ENCODE measurements at regions not wholly inside any gene's neighbourhood (a gene's known extent, or its start where the extent isn't known, plus 50 kb on each side); places are given as distances from the start of the nearest gene placed in this dataset.
"Not testable (repeated sequence)": the region's sequence is repeated elsewhere in the genome, so short reads cannot be mapped to it uniquely, and the experiment has no call there.

DNA sequence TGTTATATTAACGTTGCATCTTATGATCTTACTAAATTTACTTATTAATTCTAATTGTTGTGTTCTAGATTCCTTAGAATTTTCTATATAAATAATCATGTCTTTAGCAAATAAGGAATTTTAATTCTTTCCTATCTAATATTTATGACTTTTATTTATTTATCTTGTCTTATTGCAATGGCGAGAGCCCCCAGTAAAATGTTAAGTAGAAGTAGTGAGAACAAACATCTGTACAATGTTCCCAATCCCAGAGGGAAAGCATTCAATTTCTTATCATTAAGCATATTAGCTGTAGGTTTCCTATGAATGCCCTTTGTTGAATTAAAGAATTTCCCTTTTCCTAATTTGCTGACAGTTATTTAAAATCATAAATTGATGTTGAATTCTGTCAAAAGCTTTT is 203.7 kb upstream of the OTX2 start:
- POLR2A ChIA-PET, result no interaction called here
- no peak for DNase-seq
- intact Hi-C loops (cut with micrococcal nuclease), result no loop called here
- H3K4me3 Mint-ChIP-seq, result no peak overlapping the region
- H3K27ac Mint-ChIP-seq, result no peak overlapping the region
- H3K9me3 Mint-ChIP-seq, result peaks cover 11% of the 10 kb centered on the region
- peaks cover 5% of the 10 kb centered on the region for H3K27me3 Mint-ChIP-seq
- CTCF ChIA-PET, result no interaction called here
- H3K36me3 Mint-ChIP-seq, result peaks cover 3% of the 10 kb centered on the region
- H3K4me1 Mint-ChIP-seq (ENCODE audit: low read depth), result no peaks in the 10 kb centered on the region

- no peak overlapping the region for H3K27ac Mint-ChIP-seq
- intact Hi-C loops (cut with micrococcal nuclease), result no loop called here
- peaks cover 9% of the 10 kb centered on the region for H3K27me3 Mint-ChIP-seq
- CTCF ChIA-PET, result no interaction called here
- DNase-seq, result no peak
- H3K4me3 Mint-ChIP-seq, result no peak overlapping the region
- peaks cover 3% of the 10 kb centered on the region for H3K36me3 Mint-ChIP-seq
- POLR2A ChIA-PET, result no interaction called here
- H3K4me1 Mint-ChIP-seq (ENCODE audit: low read depth), result no peaks in the 10 kb centered on the region
- H3K9me3 Mint-ChIP-seq, result peaks cover 10% of the 10 kb centered on the region
Observed at GRCh38 chr14:57009585-57010515, 199.6 kb upstream of the OTX2 start.

GRCh38 chr14:57008534-57008933 is 198.3 kb upstream of the OTX2 start:
- Mint-ChIP-seq H3K36me3 (peaks cover under 1% of the 10 kb centered on the region), H3K9me3 (peaks cover 5% of the 10 kb centered on the region), H3K4me1 (ENCODE audit: low read depth) (no peaks in the 10 kb centered on the region), H3K27me3 (peaks cover 10% of the 10 kb centered on the region), H3K4me3 (no peak overlapping the region), H3K27ac (no peak overlapping the region)
- ChIA-PET POLR2A (no interaction called here), CTCF (interaction anchor here (0.7 kb wide), 1 partner anchor 14 kb away, joined by 3 read pairs; no protein-coding TSS in a partner anchor)
- intact Hi-C loops (cut with micrococcal nuclease), result no loop called here
- no peak for DNase-seq

- ChIA-PET CTCF (no interaction called here), POLR2A (no interaction called here)
- no peaks in the 10 kb centered on the region for H3K36me3 Mint-ChIP-seq
- intact Hi-C loops (cut with micrococcal nuclease), result no loop called here
- H3K27ac Mint-ChIP-seq, result no peak overlapping the region
- peaks cover 2% of the 10 kb centered on the region for H3K27me3 Mint-ChIP-seq
- no peak overlapping the region for H3K4me3 Mint-ChIP-seq
- H3K9me3 Mint-ChIP-seq, result no peaks in the 10 kb centered on the region
- H3K4me1 Mint-ChIP-seq (ENCODE audit: low read depth), result no peaks in the 10 kb centered on the region
- DNase-seq, result no peak
Observed at GRCh38 chr14:56998728-56999127, 188.4 kb upstream of the OTX2 start.

- H3K4me1 Mint-ChIP-seq (ENCODE audit: low read depth), result no peaks in the 10 kb centered on the region
- H3K27ac Mint-ChIP-seq, result no peak overlapping the region
- ChIA-PET POLR2A (interaction anchor here (0.7 kb wide), 1 partner anchor 38 kb away, joined by 4 read pairs; no protein-coding TSS in a partner anchor), CTCF (no interaction called here)
- intact Hi-C loops (cut with micrococcal nuclease), result no loop called here
- no peaks in the 10 kb centered on the region for H3K9me3 Mint-ChIP-seq
- DNase-seq, result no peak
- no peak overlapping the region for H3K4me3 Mint-ChIP-seq
- H3K36me3 Mint-ChIP-seq, result no peaks in the 10 kb centered on the region
- H3K27me3 Mint-ChIP-seq, result peaks cover 2% of the 10 kb centered on the region
Observed at GRCh38 chr14:56996721-56997399, 186.6 kb upstream of the OTX2 start.

GRCh38 chr14:56995010-56995409 is 184.7 kb upstream of the OTX2 start:
- H3K27me3 Mint-ChIP-seq, result peaks cover 2% of the 10 kb centered on the region
- H3K27ac Mint-ChIP-seq, result no peak overlapping the region
- H3K9me3 Mint-ChIP-seq, result peaks cover 4% of the 10 kb centered on the region
- DNase-seq, result no peak
- ChIA-PET CTCF (no interaction called here), POLR2A (no interaction called here)
- H3K4me1 Mint-ChIP-seq (ENCODE audit: low read depth), result no peaks in the 10 kb centered on the region
- H3K4me3 Mint-ChIP-seq, result no peak overlapping the region
- intact Hi-C loops (cut with micrococcal nuclease), result no loop called here
- H3K36me3 Mint-ChIP-seq, result no peaks in the 10 kb centered on the region

DNA sequence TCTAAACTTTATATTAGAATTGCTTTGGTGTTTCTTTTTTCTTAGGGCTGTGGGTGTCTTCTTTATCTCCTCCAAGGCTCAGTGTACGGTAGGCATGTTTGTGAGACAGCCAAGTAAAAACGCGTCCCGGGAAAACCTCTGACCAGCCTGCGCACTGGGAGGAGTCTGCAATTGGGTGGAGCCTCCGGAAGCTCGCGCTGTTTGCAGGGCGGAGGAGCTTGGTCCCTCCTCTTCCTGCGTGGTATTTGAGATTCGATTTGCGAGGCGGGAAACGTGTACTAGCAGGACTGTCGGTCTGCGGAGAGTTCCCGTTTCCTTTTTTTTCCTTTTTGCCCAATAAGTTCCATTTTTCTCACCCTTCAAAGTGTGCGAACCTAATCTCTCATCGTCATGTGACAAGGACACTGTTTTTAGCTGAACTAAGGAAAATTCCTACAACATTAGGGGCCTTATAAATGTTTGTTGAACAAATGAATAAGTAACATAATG is 182.1 kb upstream of the OTX2 start:
- no peaks in the 10 kb centered on the region for H3K4me1 Mint-ChIP-seq (ENCODE audit: low read depth)
- no peaks in the 10 kb centered on the region for H3K27me3 Mint-ChIP-seq
- no peak overlapping the region for H3K27ac Mint-ChIP-seq
- POLR2A ChIA-PET, result no interaction called here
- DNase-seq, result no peak
- no peak overlapping the region for H3K4me3 Mint-ChIP-seq
- CTCF ChIA-PET, result no interaction called here
- H3K9me3 Mint-ChIP-seq, result peaks cover 4% of the 10 kb centered on the region
- intact Hi-C loops (cut with micrococcal nuclease), result no loop called here
- no peaks in the 10 kb centered on the region for H3K36me3 Mint-ChIP-seq

DNA sequence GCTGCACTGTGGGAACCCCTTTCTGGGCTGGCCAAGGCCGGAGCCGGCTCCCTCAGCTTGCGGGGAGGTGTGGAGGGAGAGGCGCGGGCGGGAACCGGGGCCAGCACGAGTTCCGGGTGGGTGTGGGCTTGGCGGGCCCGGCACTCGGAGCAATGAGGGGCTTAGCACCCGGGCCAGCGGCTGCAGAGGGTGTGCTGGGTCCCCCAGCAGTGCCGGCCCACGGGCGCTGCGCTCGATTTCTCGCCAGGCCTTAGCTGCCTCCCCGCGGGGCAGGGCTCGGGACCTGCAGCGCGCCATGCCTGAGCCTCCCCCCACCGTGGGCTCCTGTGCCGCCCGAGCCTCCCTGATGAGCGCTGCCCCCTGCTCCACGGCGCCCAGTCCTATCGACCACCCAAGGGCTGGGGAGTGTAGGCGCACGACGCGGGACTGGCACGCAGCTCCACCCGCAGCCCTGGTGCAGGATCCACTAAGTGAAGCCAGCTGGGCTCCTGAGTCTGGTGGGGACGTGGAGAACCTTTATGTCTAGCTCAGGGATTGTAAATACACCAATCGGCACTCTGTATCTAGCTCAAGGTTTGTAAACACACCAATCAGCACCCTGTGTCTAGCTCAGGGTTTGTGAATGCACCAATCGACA is 180.8 kb upstream of the OTX2 start:
- H3K36me3 Mint-ChIP-seq; H3K9me3 Mint-ChIP-seq; DNase-seq; intact Hi-C loops (cut with micrococcal nuclease); H3K27me3 Mint-ChIP-seq; POLR2A ChIA-PET; H3K4me3 Mint-ChIP-seq; CTCF ChIA-PET; H3K4me1 Mint-ChIP-seq (ENCODE audit: low read depth); H3K27ac Mint-ChIP-seq: not testable (repeated sequence)

- no peaks in the 10 kb centered on the region for H3K4me1 Mint-ChIP-seq (ENCODE audit: low read depth)
- intact Hi-C loops (cut with micrococcal nuclease), result no loop called here
- H3K36me3 Mint-ChIP-seq, result no peaks in the 10 kb centered on the region
- no peak for DNase-seq
- peaks cover 4% of the 10 kb centered on the region for H3K9me3 Mint-ChIP-seq
- POLR2A ChIA-PET, result no interaction called here
- CTCF ChIA-PET, result no interaction called here
- no peak overlapping the region for H3K27ac Mint-ChIP-seq
- H3K27me3 Mint-ChIP-seq, result no peaks in the 10 kb centered on the region
- no peak overlapping the region for H3K4me3 Mint-ChIP-seq
Observed at GRCh38 chr14:56989359-56989758, 179.1 kb upstream of the OTX2 start.

DNA sequence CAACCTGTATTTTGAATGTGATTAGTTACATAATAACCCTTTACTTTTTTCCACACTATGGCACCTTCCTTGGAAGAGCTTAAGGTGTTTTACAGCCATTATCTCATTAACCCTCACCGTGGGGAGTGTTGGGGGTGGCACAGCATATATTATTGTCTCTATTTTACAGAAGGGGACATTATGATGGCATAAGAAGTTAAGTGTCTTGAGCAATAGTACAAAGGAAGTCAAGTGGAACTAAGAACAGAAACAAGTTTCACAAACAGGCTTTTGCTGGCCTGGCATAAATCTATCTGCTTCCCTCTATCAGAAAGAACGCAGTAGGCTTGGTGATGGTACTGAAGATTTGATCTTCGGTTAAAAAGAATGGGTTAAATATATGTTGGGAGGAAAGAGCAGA is 169.7 kb upstream of the OTX2 start:
- Mint-ChIP-seq H3K4me3 (no peak overlapping the region), H3K36me3 (no peaks in the 10 kb centered on the region), H3K4me1 (ENCODE audit: low read depth) (no peaks in the 10 kb centered on the region), H3K27me3 (peaks cover 8% of the 10 kb centered on the region), H3K27ac (no peak overlapping the region), H3K9me3 (no peaks in the 10 kb centered on the region)
- POLR2A ChIA-PET, result no interaction called here
- CTCF ChIA-PET, result no interaction called here
- DNase-seq, result no peak
- intact Hi-C loops (cut with micrococcal nuclease), result no loop called here

- POLR2A ChIA-PET, result no interaction called here
- intact Hi-C loops (cut with micrococcal nuclease), result no loop called here
- CTCF ChIA-PET, result no interaction called here
Observed at GRCh38 chr14:56976211-56976610, 165.9 kb upstream of the OTX2 start.

DNA sequence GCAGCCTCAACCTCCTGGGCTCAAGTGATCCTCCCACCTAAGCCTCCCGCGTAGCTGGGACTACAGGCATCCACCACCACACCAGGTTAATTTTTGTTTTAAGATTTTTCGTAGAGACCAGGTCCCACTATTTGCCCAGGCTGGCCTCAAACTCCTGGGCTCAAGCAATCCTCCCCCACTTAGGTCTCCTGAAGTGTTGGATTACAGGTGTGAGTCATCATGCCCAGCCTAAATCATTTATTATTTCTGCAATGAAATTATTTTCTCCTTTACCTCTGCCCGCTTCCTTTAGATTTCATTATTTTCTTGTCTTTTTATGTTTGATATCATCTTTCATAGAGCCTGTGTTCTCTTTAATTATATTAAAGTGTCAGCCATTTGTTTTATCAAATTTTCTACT is 165.2 kb upstream of the OTX2 start:
- ChIA-PET CTCF (no interaction called here), POLR2A (no interaction called here)
- H3K9me3 Mint-ChIP-seq, result no peaks in the 10 kb centered on the region
- no peaks in the 10 kb centered on the region for H3K4me1 Mint-ChIP-seq (ENCODE audit: low read depth)
- no peak for DNase-seq
- H3K36me3 Mint-ChIP-seq, result no peaks in the 10 kb centered on the region
- H3K27ac Mint-ChIP-seq, result no peak overlapping the region
- H3K4me3 Mint-ChIP-seq, result no peak overlapping the region
- intact Hi-C loops (cut with micrococcal nuclease), result no loop called here
- H3K27me3 Mint-ChIP-seq, result peaks cover 8% of the 10 kb centered on the region

More at GRCh38 chr14:56976211-56976610, 165.9 kb upstream of the OTX2 start:
- no peaks in the 10 kb centered on the region for H3K9me3 Mint-ChIP-seq
- no peak for DNase-seq
- H3K4me1 Mint-ChIP-seq (ENCODE audit: low read depth), result no peaks in the 10 kb centered on the region
- no peaks in the 10 kb centered on the region for H3K36me3 Mint-ChIP-seq
- H3K27me3 Mint-ChIP-seq, result peaks cover 8% of the 10 kb centered on the region
- no peak overlapping the region for H3K27ac Mint-ChIP-seq
- no peak overlapping the region for H3K4me3 Mint-ChIP-seq

All from activated CD4-positive, alpha-beta memory T cell treated with anti-CD3 and anti-CD28 coated beads for 36 hours (primary cell).